Testis (tissue), 2 donors: ENCODE measurements at regions not wholly inside any gene's neighbourhood (a gene's known extent, or its start where the extent isn't known, plus 50 kb on each side); places are given as distances from the start of the nearest gene placed in this dataset.

Source experiments
- POLR2A ChIP-seq: fragments of 450-650 bp; IDR thresholded peaks from one replicate; pipeline ENCODE4 v1.6.1; 2017; ENCODE audit warnings: antibody characterized with exemption, mild to moderate bottlenecking, moderate library complexity
- TF ChIP-seq, protein P1 (sequence below), 3 experiments: fragments of 450-650 bp in 2 of 3; fragments of 200-600 bp in 1 of 3; sonication (generic) in 1 of 3; IDR thresholded peaks; one replicate each; pipeline ENCODE4 v1.5.1; 2016 to 2019; ENCODE audit warnings: antibody characterized with exemption in 3 of 3, mild to moderate bottlenecking in 2 of 3, moderate library complexity in 1 of 3

DNA sequence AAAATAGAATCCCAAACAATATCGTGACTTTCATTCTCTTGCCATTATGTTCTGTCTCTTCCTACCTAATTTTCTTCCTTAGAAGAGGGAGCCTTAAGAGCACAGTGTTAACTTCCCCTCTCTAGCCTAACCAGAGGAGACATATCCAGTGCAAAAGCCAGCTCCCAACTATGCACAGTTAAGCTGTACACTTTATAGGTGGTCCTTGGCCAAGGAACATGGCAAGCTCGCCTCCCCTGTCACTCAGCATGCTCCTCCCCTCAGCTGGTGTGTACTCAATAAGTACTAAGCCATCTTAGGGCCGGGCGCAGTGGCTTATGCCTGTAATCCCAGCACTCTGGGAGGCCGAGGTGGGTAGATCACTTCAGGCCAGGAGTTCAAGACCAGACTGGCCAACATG, 255.1 kb upstream of the TMPO start:
- TF ChIP-seq, protein P1, sequence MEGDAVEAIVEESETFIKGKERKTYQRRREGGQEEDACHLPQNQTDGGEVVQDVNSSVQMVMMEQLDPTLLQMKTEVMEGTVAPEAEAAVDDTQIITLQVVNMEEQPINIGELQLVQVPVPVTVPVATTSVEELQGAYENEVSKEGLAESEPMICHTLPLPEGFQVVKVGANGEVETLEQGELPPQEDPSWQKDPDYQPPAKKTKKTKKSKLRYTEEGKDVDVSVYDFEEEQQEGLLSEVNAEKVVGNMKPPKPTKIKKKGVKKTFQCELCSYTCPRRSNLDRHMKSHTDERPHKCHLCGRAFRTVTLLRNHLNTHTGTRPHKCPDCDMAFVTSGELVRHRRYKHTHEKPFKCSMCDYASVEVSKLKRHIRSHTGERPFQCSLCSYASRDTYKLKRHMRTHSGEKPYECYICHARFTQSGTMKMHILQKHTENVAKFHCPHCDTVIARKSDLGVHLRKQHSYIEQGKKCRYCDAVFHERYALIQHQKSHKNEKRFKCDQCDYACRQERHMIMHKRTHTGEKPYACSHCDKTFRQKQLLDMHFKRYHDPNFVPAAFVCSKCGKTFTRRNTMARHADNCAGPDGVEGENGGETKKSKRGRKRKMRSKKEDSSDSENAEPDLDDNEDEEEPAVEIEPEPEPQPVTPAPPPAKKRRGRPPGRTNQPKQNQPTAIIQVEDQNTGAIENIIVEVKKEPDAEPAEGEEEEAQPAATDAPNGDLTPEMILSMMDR (IDR thresholded peaks at IDR 0.05) = no peak
- no peak for TF ChIP-seq POLR2A
